NCI-H345 treated with DMSO at 0.1 percent for 48 hours (cell line): ENCODE measurements at regions not wholly inside any gene's neighbourhood (a gene's known extent, or its start where the extent isn't known, plus 50 kb on each side); places are given as distances from the start of the nearest gene placed in this dataset.
"Not testable (repeated sequence)": the region's sequence is repeated elsewhere in the genome, so short reads cannot be mapped to it uniquely, and the experiment has no call there.

Experiments used
- DNase-seq: peaks from one replicate; lab custom pipeline; 2025; ENCODE audit not compliant: unreplicated experiment; lab: John Stamatoyannopoulos, UW

- no peak for DNase-seq
Observed at GRCh38 chr2:83221258-83221657, 1237.8 kb downstream of the SUCLG1 start.

- no peak for DNase-seq
Observed at GRCh38 chr2:83217854-83218253, 1241.2 kb downstream of the SUCLG1 start.

GRCh38 chr2:83196225-83196624 is 1262.9 kb downstream of the SUCLG1 start:
- DNase-seq, result no peak

DNA sequence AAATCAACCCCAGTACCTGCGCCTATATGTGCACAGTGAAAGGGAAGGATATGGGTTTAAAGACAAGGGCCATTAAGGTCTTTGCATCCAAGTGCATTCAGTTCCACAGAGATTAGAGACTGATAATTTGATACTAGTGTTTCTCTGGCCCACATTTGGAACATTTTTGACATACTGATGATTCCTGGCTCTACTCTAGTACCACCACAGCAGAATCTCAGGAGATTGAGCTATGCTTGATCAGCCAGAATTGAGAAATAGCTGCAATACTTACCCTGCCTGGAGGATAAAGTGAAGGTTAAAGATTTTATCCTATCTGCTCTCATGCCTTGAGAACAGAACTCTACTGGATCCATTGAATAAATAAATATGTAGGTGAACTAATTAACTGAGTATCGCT is 1267.8 kb downstream of the SUCLG1 start:
- no peak for DNase-seq

GRCh38 chr2:83186105-83186760 is 1272.8 kb downstream of the SUCLG1 start:
- DNase-seq, result no peak

GRCh38 chr2:83180862-83181530 is 1278.1 kb downstream of the SUCLG1 start:
- DNase-seq, result not testable (repeated sequence)

DNA sequence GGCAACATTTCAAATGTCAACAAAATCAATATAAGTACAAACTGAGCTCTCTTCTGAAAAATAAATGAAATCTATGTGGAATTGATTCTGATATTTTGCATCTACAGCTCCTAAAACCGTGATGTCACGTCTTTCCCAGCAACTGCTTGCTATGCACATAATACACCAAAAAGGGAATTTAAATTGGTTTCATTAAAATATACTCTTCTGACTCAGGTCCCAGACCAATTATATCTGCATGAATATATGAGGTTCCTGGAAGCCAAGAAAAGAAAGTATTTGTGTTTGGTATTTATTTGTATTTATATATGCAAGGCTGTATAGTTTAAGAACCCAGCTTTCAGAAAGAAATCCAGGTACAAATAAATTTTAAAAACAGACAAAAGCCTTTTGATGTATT is 1282.5 kb downstream of the SUCLG1 start:
- no peak for DNase-seq

DNA sequence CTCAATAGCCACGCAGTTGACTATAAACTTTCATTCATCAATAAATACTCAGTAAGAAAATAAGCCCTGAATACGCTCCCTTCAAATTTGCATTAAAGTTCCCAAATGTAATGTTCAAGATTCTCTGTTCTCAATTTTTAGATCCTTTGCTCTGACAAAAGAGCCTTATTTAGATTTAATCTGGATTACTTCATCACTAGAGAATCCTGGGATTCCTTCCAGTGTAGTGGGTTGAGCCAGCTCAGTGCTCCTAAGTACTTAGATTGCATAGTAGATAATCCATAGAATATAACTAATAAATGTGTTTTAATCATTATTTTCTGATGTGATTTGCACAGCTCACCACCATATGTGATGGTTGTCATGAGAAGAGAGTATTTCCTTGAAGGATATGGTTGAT is 1286.2 kb downstream of the SUCLG1 start:
- DNase-seq, result no peak

GRCh38 chr2:83168377-83168776 is 1290.7 kb downstream of the SUCLG1 start:
- DNase-seq, result no peak

GRCh38 chr2:83162421-83162820 is 1296.7 kb downstream of the SUCLG1 start:
- DNase-seq, result no peak

GRCh38 chr2:83160571-83160970 is 1298.5 kb downstream of the SUCLG1 start:
- DNase-seq, result no peak

- no peak for DNase-seq
Observed at GRCh38 chr2:83155826-83156225, 1303.3 kb downstream of the SUCLG1 start.

DNA sequence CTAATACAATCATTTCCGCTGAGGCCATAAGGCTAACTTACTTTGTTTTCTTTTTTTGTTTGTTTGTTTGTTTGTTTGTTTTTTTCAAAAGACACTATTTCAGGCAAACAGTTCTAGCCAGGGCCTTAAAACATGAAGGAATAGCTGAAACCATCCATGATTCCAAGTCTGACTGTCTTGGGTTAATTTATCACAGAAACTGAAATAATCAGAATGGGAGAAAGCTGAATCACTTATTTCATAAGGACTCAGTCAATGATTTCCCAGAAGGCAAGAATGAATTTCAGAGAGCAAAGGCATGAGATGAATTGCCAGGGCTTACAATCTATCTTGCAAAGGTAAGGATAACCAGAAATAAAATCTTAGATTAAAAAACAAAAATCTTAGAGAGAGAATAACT is 1315.1 kb downstream of the SUCLG1 start:
- DNase-seq, result no peak

DNA sequence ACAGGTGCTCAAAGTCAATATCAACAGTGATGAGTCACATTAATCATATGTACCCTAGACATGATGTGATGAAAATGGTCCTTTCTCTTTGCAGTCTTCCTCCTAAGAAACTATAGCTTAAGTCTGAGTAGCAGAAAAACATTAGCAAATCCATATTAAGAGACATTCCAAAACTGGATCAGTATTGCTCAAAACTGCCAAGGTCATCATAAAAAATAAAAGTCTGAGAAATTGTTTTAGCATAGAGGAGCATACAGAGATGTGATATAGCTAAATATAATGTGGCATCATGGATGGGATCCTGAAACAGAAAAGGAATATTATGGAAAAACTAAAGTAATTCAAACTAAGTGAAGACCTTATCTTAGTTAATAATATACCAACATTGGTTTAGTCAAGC is 1316.1 kb downstream of the SUCLG1 start:
- DNase-seq, result no peak

- DNase-seq, result no peak
Observed at GRCh38 chr2:83115606-83116005, 1343.5 kb downstream of the SUCLG1 start.

DNA sequence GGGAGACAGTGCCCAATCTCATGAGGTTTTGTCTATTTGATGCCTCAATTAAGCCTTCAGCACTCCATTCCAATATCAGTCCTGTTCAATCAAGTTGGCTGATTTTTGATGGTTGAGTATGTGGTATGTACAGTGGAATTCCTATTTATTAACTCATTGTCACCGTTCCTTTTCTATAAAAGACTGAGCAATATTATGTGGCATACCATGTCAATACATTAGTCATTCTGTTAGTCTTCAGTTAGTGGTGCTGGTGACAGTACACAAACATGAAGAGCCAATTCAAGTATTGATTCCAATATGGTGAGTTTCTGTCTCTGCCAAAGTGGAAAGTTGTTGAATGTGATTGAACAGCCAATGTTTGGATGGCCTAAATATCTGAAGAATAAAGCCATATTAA is 1343.9 kb downstream of the SUCLG1 start:
- no peak for DNase-seq

GRCh38 chr2:83113953-83114352 is 1345.1 kb downstream of the SUCLG1 start:
- no peak for DNase-seq

DNA sequence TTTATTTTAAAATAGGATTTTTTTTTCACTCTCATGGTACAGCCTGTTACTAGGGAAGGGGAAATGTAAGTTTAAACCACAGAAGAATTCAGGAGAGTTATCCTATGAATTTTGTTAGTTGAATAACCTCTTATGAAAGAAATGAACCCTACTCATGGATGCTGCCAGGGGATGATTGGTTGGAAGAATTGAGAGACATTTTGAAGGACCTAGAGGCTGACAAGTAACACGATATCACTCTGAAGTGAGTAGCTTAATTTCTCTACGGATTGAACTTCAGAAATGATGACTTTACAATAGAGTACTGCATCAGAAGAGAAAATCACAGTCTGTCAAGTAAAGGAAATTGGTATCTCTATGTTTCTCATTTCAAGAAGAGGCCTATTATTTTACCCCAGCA is 1346.2 kb downstream of the SUCLG1 start:
- no peak for DNase-seq

- no peak for DNase-seq
Observed at GRCh38 chr2:83109284-83109683, 1349.8 kb downstream of the SUCLG1 start.

GRCh38 chr2:83106853-83107252 is 1352.2 kb downstream of the SUCLG1 start:
- no peak for DNase-seq

- no peak for DNase-seq
Observed at GRCh38 chr2:83104202-83104601, 1354.9 kb downstream of the SUCLG1 start.

DNA sequence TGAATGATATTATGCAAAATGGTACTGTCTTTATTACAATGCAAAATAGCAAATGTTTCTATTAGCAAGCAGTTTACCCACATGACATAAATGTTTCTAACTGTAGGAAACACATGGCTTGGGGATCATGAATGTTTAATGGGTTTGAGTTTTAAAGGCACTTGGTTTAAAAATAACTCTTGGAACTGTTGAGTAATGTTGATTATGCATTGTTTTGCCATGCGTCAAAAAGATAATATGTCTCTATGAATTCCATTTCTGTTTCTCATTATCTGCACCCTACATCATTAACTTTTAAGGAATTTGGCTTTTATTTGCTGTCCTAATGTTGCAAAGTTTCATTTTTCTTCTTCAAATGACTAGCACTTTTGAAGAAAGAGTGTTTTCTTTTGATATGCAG is 1355.5 kb downstream of the SUCLG1 start:
- DNase-seq, result no peak

DNA sequence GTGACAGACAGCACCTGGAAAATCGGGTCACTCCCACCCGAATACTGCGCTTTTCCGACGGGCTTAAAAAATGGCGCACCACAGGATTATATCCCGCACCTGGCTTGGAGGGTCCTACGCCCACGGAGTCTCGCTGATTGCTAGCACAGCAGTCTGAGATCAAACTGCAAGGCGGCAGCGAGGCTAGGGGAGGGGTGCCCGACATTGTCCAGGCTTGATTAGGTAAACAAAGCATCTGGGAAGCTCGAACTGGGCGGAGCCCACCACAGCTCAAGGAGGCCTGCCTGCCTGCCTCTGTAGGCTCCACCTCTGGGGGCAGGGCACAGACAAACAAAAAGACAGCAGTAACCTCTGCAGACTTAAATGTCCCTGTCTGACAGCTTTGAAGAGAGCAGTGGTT is 1370.0 kb downstream of the SUCLG1 start:
- DNase-seq, result not testable (repeated sequence)
